Panc1 (cell line): ENCODE measurements at regions not wholly inside any gene's neighbourhood (a gene's known extent, or its start where the extent isn't known, plus 50 kb on each side); places are given as distances from the start of the nearest gene placed in this dataset.
A peak's percentile ranks its signal among the peaks of the same experiment; 100 is the strongest.

ENCODE experiments used
- ATAC-seq: fragments of 200-7000 bp; cut with Tn5 transposase; 2 replicates; pipeline ENCODE4 v1.9.1; 2020; ENCODE audit warnings: mild to moderate bottlenecking, moderate library complexity
- BruUV-seq: library from RNA; stranded (reverse); fragments of 400-500 nt; replicated peaks from 2 replicates; lab custom pipeline; 2021; lab: Mats Ljungman, UMichigan
- CTCF ChIA-PET: fragments of 300-600 bp; sonication (Branson Sonifier 250); formaldehyde crosslinking; loops from one replicate; lab custom pipeline; 2022; ENCODE audit warnings: antibody characterized with exemption; lab: Charles Lee
- POLR2A ChIA-PET: fragments of 300-600 bp; sonication (Branson Sonifier 250); formaldehyde crosslinking; loops from one replicate; lab custom pipeline; 2022; ENCODE audit warnings: antibody characterized with exemption; lab: Charles Lee
- DNase-seq: peaks from one replicate; pipeline ENCODE4 v3.0.0-alpha.2; 2010; ENCODE audit warnings: low read depth, low spot score
- H3K27ac ChIP-seq: 2 replicates; pipeline ENCODE4 v1.5.1; 2011; ENCODE audit warnings: mild to moderate bottlenecking, low read length, inconsistent platforms
- H3K27me3 ChIP-seq: fragments of 200-500 bp; sonication (Bioruptor generic); 2 replicates; pipeline ENCODE4 v1.6.0; 2014; ENCODE audit warnings: low read length, inconsistent platforms; ENCODE audit not compliant: control insufficient read depth, insufficient read depth
- H3K36me3 ChIP-seq: fragments of 200-500 bp; sonication (Bioruptor generic); 2 replicates; pipeline ENCODE4 v1.5.1; 2014; ENCODE audit warnings: inconsistent platforms, mild to moderate bottlenecking, low read length, moderate library complexity; ENCODE audit not compliant: control insufficient read depth, insufficient read depth
- H3K4me1 ChIP-seq: 2 replicates; pipeline ENCODE4 v1.5.1; 2011; ENCODE audit warnings: inconsistent platforms, mild to moderate bottlenecking, low read length, moderate library complexity; ENCODE audit not compliant: control insufficient read depth, insufficient read depth
- H3K4me3 ChIP-seq, 2 experiments: 2 replicates each; pipeline ENCODE4 v1.5.1; 2011 to 2012; ENCODE audit warnings: low read depth in 2 of 2, low read length in 2 of 2, mild to moderate bottlenecking in 2 of 2, inconsistent platforms in 1 of 2, moderate library complexity in 1 of 2
- H3K9me3 ChIP-seq: fragments of 200-500 bp; sonication (Bioruptor generic); 2 replicates; pipeline ENCODE4 v1.5.1; 2014; ENCODE audit warnings: low read depth, mild to moderate bottlenecking, inconsistent platforms, low read length, moderate library complexity; ENCODE audit not compliant: control insufficient read depth, insufficient read depth
- CTCF ChIP-seq: fragments of 450-650 bp; IDR thresholded peaks from 2 replicates; pipeline ENCODE4 v1.5.1; 2017; ENCODE audit warnings: mild to moderate bottlenecking
- POLR2AphosphoS5 ChIP-seq: IDR thresholded peaks from 2 replicates; pipeline ENCODE4 v1.6.1; 2012; ENCODE audit warnings: mild to moderate bottlenecking, low read depth, low read length, moderate library complexity
- REST ChIP-seq, 2 experiments: IDR thresholded peaks; 2 replicates each; pipeline ENCODE4 v1.6.1; 2011 to 2012; ENCODE audit warnings: low read depth in 2 of 2, control low read depth in 1 of 2, low read length in 1 of 2, mild to moderate bottlenecking in 1 of 2, moderate library complexity in 1 of 2; ENCODE audit not compliant: insufficient read depth in 1 of 2
- SIN3A ChIP-seq: IDR thresholded peaks from 2 replicates; pipeline ENCODE4 v1.6.1; 2012; ENCODE audit warnings: low read depth, mild to moderate bottlenecking, low read length, moderate library complexity, borderline replicate concordance; ENCODE audit not compliant: insufficient read depth
- TCF7L2 ChIP-seq: IDR thresholded peaks from 2 replicates; pipeline ENCODE4 v1.6.1; 2011; ENCODE audit warnings: mild to moderate bottlenecking, low read depth, low read length, inconsistent platforms
- in situ Hi-C: cut with HindIII; loops from 2 replicates; pipeline ENCODE4 v1.10.0; 2016; ENCODE audit warnings: low sequenced_read_pairs, low pct_unique_long_range_greater_than_20kb
- intact Hi-C: fragments of 100-400 bp; cut with micrococcal nuclease; formaldehyde crosslinking; loops from one replicate; pipeline ENCODE4 v1.10.0; 2022; ENCODE audit not compliant: unreplicated experiment

DNA sequence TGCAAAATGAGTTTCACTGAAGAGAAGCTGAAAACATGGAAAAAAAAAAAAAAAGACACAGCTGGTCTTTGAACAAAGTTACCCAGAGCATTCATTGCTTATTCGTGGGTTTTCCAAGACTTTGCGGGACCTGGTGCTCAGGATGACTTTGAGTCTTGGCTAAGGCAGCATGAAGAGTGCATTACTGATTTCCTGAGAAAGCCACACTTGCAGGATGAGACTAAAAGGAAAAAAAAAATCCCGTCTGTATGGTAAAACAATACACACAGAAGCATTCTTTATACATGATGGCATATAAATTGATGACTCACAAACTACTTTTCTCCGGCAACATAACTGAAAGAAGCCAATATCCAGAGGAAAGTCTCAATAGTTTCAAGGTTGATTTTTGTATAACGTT, 195.4 kb downstream of the SPP2 start:
- Histone ChIP-seq H3K9me3 (peaks cover 13% of the 10 kb centered on the region; the same call in 1 of the 2 replicates), H3K36me3 (no peaks in the 10 kb centered on the region; the same call in 1 of the 2 replicates), H3K4me3 (no peak overlapping the region), H3K27me3 (no peaks in the 10 kb centered on the region), H3K4me1 (peaks cover 58% of the 10 kb centered on the region), H3K27ac (peak overlapping the region; percentile 99)
- ChIA-PET POLR2A (interaction anchor here (0.6 to 0.9 kb wide), 2 partner anchors 9 to 268 kb away, joined by 3 to 5 read pairs; no protein-coding TSS in a partner anchor), CTCF (no interaction called here)
- DNase-seq: no peak
- intact Hi-C loops: loop anchor here (10.0 kb wide), 1 partner anchor 61 kb away; no protein-coding TSS in a partner anchor
- in situ Hi-C loops: no loop called here
- BruUV-seq: no TSS peak
- ATAC-seq: peak; percentile 32; the same call in 1 of the 2 replicates
- TF ChIP-seq POLR2AphosphoS5 (no peak; the same call in 1 of the 2 replicates), TCF7L2 (no peak), REST (IDR thresholded peaks at IDR 0.05; ENCODE audit: insufficient read depth in 1 of 2, low read depth in 2 of 2, low read length in 1 of 2) (no peak), SIN3A (no peak), CTCF (no peak)

DNA sequence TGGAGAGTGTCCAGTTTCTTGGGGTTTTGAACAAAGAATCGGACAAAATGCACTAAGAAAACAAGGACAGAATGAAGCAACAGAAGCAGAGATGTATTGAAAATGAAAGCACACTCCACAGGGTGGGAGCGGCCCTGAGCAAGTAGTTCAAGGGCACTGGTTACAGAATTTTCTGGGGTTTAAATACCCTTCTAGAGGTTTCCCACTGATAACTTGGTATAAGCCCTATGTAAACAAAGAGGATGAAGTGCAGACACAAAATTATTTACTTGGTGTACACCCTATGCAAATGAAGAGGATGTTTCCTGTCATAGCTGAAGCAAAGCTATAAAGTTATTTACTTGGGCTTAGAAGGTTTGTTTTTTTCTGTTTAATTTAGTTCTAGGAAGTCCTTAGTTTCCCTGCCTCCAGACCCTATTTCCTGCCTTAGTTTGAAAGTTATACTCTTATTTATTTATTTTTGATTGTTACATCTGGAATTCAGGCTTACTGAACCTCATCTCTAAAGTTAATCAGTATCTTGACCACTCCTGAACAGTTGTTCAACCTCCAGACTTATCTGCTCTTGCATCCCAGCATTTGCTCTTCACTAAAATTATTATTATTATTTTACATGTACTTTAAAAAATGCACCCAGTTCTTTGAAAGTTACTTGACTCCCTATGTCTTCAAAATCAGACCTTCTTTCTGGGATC, 193.5 kb downstream of the SPP2 start:
- Histone ChIP-seq H3K27me3 (no peaks in the 10 kb centered on the region), H3K4me1 (peaks cover 42% of the 10 kb centered on the region), H3K36me3 (no peaks in the 10 kb centered on the region), H3K27ac (peak overlapping the region; percentile 99), H3K9me3 (peaks cover 24% of the 10 kb centered on the region; the same call in 1 of the 2 replicates), H3K4me3 (peak overlapping the region; percentile 4 to 18; a peak in 2 of 4 replicates)
- ATAC-seq (peak; percentile 16; the same call in 1 of the 2 replicates), DNase-seq (no peak)
- no TSS peak for BruUV-seq
- in situ Hi-C loops (no loop called here), intact Hi-C loops (loop anchor here (5.0 to 10.0 kb wide), 2 partner anchors 59 to 107 kb away; no protein-coding TSS in a partner anchor)
- POLR2A ChIA-PET: no interaction called here
- CTCF ChIA-PET: no interaction called here
- TF ChIP-seq SIN3A: no peak
- no peak for TF ChIP-seq CTCF
- no peak for TF ChIP-seq REST (IDR thresholded peaks at IDR 0.05; ENCODE audit: insufficient read depth in 1 of 2, low read depth in 2 of 2, low read length in 1 of 2)
- no peak for TF ChIP-seq TCF7L2
- no peak for TF ChIP-seq POLR2AphosphoS5
